T-helper 2 cell treated with Interferon-gamma antibody and Interleukin-4, amounts not matched to agents 100 ng/mL and 5 ng/mL, for 36 hours (primary cell): ENCODE measurements at regions not wholly inside any gene's neighbourhood (a gene's known extent, or its start where the extent isn't known, plus 50 kb on each side); places are given as distances from the start of the nearest gene placed in this dataset.

Experiments used
- intact Hi-C: fragments of 100-400 bp; cut with micrococcal nuclease; formaldehyde crosslinking; loops from one replicate; pipeline ENCODE4 v1.15.1; 2023

DNA sequence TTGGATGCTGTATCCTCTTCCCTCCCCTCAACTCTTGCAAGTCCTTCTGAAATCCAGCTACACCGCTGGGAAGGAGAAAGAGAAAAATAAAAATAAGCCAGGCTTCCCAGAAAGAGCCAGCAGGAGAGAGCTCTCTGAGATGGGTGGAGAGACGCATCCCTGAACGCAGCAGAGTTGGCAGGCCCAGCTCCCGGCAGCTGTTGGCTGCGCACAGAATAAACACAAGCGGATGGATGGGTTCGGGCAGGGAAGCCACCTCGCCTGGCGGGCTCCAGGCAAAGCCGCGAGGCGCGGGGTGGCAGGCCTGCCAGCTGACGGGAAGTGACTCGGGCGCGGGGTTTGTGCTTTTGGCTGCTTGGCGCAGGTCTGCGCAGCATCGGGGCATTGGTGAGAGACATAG lies 537.7 kb downstream of the MIAT start:
- intact Hi-C loops = no loop called here

DNA sequence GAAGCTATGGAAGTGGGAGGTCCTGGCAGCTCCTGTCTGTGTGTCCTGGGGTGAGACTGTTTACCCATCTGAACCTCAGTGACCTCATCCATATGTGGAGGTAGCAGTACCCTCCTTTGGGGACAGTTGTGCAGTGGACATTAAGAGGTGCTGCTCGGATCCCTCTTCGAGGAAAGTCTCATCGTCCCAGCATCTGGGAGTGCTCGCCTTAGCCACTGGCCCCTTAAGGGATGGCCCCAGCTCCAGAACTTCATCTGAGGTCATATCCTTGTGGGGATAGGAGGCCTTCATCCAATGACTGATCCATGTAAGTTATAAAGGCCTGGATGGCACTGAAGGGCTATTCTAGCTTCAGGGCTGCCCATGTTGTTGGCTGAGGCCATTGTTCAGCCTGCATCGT lies 538.1 kb downstream of the MIAT start:
- intact Hi-C loops = no loop called here

DNA sequence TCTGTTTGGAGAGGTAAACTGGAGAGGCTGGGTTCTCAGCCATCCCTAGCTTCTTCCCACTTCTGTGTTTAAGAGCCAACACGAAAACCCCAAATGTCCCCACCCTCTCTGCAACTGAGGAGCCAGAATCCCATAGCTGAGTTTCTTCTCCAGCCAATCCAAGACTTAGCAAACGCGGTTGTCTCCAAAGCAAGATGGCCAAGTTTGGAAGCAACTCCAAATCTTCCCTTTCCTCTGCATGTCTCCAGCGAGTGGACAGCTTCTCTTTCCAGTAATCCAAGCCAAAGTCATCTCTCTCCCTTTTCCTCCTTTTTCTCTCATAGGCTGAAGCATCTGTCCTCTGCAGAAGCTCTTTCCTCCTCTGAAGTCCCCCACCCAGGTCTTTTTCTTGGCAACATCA lies 539.2 kb downstream of the MIAT start:
- intact Hi-C loops = no loop called here

DNA sequence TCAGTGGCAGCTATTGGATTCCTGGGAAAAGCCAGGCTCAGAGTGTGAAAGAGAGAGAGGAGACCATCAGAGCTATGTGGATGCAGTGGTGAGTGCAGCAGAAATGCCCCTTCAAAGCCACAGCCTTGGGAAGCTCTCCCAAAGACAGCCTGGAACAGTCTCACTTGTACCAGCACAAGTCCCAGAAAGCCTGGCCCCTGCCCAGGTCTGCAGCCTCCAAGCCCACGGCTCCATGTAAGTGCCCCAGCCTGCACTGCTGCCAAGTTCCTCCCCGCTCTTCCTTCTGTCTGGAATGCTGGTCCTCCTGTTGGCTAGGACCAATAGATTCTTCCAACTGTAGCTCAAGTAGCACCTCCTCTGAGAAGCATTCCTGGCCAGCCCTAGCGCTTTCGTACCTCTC lies 539.7 kb downstream of the MIAT start:
- intact Hi-C loops = no loop called here

DNA sequence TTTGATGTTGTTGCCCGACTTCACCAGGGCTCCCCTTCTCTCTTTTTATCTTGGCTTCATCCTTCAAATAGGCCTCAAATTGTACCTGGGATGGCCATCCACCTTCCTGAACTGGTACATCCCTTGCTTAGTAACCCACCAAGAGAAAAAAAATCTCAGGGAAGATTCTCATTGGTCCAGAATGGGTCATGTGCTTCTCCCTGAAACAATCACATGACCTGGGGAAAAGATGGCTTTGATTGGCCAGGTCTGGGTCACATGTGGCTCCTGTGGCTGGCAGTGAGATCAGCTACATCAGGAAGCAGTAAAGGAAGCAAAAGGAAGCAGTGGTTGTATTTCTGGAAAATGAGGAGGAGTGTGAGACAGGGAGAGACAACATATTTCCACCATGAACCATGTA lies 540.2 kb downstream of the MIAT start:
- intact Hi-C loops = no loop called here

DNA sequence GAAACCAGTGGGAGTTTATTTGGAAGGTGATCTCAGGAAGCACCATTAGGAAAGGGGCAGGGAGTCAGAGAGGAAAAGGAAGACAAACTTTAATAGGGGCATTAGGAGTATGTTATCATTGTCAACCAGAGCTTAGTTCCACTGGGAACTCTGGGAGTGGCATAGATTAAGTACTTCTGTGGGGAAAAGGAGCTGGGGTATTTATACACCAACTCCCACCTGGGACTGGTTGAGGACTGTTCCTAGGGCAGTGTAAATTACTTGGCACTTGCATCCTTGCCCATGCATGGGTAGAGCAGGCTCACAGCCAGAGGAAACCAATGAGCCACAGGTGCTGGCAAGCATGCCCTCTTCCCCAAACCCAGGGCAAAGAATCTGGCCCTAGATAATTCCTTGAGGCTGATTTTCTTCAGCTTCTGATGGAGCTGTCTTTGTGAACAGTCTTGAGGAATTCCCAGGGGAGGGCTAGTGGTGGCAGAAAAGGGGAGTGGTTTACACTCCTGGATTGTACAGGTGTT lies 541.2 kb downstream of the MIAT start:
- intact Hi-C loops = no loop called here

DNA sequence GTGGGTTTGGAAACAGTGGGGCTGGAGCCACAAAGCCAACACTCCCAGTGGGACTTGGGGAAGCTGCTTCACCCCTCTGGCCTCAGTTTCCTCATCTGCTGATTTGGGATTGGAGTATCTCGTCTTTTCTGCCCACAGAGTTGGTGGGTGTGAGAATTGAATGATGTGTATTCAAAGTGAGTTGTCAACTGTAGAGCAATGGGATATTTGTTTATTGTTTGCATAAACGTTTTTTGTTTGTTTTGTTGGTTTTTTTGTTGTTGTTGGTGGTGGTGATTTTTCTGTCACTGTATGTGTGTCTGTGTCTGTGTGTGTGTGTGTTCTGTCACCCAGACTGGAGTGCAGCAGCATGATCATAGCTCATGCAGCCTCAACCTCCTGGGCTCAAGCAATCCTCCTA lies 542.0 kb downstream of the MIAT start:
- intact Hi-C loops = no loop called here

DNA sequence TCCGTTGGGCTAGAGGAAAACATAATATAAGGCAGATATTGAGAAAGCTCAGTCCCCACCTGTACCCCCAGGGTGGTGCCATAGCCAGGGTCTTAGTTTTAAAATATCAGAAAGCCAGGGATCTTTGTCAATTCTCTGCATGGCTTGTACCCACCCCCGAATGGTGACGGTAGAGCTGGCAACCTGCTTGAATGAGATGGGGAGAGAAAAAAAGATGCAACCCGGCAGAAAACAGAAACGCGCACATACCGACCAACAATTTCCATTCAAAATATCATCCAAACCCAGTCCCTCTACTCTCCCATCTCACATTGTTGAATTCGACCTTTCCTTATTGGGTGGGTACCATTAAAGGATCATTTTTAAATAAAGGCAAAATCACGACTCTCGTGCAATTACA lies 543.9 kb downstream of the MIAT start:
- intact Hi-C loops = no loop called here

DNA sequence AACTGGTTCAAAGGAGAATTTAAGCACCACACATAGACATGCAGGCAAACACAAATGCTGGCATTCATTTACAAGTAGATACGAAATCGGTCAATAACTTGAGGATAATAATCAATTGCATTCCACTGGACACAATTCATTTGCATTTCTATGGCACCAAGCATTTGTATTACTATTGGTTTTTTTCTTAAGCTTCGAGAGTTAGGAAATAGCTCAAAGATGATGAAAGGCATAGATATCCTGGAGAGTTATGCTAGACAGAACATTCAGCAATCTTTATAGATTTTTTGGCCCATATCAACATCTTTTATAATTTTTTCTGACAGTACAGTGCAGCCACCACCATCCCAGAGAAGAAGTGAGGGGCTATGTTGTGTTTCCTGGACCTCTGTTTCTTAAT lies 544.4 kb downstream of the MIAT start:
- intact Hi-C loops = no loop called here

DNA sequence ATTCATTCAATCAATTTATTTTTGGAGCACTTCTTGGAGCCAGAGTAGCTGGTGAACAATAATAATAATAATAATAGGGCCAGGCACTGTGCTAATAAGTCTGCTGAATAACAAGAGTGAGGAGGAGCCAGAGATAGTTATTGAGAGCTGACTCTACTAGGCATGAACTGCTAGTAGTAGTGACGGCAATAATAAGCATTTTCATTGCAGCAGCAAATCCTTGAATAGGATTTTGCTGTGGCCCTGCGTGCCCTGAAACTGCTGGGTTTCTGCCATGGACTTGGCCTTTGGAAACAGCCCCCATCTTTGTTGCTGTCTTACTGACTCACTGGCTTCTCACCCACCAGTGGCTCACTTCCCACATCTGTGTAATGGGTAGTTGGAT lies 545.9 kb downstream of the MIAT start:
- intact Hi-C loops = no loop called here

DNA sequence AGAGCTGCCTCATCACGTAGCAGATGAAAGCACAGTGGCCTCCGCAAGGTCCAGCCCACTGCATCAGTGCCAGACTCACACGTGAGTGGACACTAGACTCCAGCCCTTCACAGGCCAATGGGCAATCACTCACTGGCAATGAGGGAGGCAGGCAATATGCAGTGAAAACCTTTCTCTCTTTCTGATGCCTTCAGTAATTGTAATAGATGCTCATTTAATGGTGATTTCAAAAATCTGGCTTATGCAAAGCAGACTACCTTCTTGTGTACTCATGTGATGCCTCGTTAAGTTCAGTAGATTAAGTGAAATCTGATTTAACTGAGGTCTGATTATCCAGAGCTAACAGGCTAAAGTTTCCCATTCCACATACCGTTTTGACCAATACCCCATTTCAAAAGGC lies 546.9 kb downstream of the MIAT start:
- intact Hi-C loops = no loop called here

DNA sequence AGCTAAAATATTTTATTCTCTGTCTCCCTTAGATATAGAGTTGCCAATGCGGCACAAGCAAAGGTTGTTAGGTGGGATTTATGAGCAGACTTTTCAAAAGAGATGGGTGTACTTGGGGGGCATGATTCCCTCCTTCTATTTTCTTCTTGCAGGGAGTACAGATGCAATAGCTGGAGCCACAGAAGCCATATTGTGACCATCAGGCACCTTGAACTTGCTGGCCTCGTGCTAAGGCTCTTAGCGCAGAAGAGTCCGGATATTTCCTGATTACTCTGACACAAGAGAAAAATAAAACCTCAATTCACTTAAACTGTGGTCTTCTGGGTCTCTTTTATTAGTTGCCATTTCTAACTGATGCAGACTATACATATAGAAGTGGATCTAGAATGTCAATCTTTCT lies 547.4 kb downstream of the MIAT start:
- intact Hi-C loops = no loop called here

DNA sequence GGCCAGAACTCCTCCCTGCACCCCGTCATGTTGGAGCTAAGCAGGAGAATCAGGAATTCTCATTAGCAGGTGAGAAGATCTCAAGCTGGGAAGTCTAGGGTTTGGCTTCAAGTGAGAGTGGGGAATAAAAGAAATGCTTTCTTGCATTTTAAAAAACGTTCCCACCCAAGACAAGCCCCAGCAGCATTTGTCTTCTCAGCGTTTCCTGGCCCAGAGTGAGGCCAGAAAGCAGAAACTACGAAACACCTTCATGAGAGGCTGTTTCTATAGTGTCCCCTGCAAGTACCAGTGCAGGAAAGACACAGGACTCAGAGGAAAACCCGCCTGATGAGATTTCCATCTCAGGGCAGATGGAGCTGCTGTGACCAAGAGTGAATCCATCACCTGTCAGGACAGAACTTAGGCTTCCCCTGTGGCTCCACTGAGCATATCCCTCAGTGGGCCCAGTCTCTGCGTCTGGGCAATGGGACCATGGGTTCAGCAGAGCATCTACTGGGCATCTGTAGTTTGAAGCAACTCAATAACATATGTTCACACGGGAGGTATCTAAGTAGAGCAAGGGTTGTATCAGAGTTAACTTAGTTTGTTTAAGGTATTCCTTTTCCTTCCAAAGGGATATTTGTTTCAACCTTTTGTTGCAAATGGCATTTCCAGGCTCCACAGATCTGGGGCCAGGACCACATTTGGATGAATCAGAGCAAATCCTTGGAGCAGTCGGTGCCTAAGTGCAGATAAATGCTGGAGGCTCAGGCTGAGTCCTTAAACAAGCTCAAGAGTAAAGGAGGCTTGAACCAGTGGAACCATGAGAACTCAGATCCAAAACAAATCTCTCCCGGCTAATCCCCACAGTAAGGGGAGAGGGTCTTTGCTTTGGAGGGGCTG lies 548.3 kb downstream of the MIAT start:
- intact Hi-C loops = no loop called here

DNA sequence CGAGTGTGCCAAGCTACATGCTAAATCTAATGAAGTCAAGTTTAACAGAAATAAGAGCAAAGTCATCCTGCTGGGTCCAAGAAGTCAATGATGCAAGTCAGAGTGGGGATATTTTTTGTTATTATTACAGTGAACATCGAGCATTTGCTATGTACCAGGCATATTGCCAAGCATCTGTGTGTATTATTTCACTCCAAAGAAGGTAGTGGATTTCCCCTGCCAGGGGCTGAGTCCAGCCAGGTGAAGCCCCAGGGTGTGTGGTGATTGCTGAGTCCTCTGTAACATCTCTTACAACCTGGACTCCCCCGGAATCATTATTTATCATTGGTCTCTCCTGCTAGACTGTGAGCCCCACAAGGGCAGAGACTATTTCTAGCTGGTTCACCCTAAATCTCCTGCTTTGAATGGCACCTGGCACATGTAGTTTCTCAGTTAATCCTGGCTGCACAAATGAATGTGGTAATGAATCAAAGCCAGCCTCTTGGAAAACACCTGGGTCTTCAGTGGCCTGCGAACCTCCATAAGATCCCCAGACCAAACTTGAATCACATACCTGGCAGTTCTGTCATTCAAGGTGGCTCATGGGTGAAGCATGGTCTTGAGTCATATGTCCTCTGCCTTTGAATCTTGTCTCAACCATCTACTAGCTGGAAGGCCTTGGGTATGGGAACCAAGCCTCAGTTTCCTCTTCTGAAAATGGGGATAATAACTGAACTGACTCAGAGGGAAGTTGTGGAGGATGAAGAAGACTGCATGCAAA lies 549.2 kb downstream of the MIAT start:
- intact Hi-C loops = no loop called here

DNA sequence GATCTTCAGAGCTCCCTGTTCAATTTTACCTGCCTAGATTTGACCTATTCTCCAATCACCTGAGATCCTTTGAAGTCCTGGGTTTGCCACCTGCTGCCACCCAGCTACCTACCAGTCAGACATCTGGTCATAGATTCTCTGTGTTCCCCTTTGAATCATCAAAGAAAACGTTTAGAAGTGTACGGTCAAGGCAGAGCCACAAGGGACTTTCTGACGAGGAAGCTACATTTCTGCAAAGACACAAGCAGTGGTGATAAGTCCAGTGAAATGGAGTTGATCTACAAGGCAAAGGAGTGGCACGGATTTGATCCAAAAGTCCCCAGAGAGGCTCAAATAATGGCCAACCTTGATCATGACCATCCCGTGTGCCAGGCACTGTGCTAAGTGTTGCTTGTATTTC lies 549.9 kb downstream of the MIAT start:
- intact Hi-C loops = no loop called here

DNA sequence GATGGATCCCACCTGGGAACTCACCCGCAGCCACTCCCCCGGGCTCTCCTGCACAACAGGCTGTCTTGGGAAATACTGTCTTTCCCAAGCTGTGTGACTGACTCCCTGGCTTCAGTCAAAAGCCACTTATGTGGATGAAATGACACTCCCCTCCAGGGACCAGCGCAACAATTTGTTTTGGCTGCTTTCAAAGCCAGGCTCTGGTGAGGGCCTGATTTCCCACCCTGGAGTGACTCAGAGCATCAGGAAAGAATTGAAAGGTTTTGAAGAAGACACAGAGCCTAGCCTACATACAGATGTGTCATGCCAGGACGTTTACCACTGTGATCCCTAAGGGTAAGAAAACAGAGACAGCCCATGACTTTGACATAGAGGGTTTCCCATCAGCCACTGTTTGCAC lies 550.5 kb downstream of the MIAT start:
- intact Hi-C loops = no loop called here

DNA sequence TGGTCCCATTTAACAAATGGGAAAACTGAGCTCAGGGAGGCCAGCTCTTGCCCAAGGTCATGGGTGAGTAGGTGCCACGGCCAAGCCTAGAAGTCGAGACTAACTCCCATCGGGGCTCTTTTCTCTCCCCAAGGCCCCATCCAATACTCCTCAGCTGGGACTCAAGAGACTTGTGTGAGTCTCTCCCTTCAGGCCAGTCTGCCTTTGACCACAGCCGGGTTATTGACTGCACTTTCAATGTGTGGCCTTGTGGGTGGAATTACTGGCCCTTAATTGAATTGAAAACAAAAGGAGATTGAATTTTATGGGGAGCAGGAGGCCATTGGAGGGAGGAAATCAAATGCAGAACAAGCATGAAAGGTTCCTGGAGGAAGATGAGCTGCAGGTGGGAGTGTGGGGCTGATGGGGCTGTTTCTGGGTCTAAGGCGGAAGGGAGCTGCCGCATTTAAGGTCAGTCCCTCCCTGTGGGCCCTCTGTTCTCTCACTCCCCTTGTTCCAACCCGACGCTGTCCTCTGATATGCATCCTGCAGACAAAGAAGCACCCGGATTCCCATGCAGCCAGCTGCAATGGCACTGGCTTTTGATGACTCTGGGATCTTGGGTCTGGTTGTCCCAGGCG lies 552.8 kb downstream of the MIAT start:
- intact Hi-C loops = no loop called here

DNA sequence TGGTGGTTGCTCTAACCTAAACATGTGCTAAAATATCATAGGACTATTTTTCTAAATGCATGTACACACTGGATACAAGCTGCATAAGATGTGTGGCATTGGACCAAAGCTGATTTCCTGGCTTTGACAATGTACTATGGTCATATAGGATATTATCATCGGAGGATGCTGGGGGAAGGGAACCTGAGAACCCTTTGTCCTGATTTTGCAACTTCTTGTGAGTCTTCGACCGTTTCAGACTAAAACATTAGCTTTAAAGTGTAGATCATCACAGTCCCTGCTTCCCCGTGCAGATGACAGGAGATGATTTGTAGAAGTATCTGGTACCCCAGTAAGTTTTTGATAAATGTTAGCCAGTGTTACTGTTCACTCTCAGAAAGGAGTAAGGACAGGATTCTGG lies 554.7 kb downstream of the MIAT start:
- intact Hi-C loops = no loop called here

DNA sequence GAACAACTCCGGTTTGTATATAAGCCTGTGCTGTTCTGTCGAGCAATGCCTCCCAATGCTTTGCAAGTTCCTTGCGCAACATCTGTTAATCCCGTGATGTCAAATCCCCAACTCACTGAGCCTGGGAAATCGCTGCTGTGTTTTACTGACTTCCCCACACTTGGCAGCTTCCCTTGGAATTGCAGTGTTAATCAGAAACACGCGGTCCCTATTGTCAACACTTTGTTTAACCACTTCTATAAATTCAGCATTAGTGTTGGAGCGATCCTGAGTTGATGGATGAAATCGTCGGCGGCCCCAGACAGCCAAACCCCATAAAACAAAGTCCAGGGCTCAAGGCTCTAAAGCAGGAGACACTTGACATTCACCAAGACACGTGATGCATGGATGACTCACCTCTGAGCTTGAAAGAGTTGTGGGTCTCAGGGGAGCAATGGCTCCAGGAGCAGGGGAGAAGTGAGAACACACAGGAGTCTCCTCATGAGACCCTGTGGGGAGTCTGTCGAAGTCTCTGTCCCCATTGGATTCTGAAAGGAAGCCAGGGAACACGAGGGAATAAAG lies 555.3 kb downstream of the MIAT start:
- intact Hi-C loops = no loop called here

DNA sequence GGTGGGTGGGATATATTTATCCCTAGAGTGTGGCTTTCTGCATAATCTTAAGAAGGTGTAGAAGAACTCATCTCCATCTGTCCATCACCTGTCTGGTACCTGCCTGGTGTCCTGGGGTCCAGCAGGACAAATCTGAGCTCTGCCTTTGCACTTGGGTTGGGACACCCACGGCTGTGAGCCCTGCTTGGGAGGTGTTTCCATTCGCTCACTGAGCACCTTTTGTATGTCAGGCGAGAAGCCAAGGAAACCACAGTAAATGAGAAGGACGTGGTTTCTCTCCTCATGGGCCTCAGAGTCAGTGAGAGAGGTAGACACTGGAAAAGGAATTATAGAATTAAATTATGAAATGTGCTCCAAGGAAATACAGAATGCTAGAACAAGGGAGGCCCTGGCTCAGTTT lies 555.9 kb downstream of the MIAT start:
- intact Hi-C loops = no loop called here

DNA sequence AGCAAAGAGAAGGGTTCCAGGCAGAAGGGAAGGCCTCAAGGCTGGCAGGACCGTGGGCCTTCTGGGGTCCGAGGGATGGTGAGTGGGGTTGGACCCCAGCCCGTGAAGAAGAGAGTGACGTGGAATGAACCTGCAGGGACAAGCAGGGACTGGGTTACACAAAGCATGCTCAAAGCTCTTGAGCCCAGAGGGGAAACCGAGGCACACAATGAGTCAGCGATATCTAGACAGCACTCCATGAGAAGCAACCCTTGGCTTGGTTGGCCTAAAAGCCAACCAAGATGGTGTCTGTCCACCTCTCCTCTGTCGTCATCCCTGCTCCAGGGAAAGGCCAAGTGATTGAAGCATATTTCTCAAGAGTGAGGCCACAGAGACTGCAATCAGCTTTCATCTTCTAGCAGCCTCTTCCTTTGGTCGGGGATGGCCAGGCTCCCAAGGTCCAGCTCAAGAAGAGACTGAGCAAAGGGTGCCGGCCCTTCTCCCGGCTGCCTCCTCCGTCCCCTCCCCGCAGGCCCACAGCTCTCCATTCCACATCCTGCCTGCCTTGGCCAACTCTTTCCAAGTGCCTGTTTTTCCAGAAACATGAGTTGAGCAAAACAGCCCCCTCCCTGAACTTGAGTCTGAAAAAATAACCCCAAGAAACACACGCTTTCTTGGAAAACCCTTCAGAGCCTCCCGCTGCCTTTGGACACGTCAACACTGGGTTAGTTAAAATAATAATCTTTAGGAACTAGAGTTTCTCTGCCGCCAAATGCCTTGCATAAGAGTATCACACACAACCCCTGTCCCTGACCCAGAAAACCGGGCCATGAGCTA lies 556.6 kb downstream of the MIAT start:
- intact Hi-C loops = no loop called here
